K562 (cell line): ENCODE measurements at regions not wholly inside any gene's neighbourhood (a gene's known extent, or its start where the extent isn't known, plus 50 kb on each side); places are given as distances from the start of the nearest gene placed in this dataset.
A peak's percentile ranks its signal among the peaks of the same experiment; 100 is the strongest.

Source experiments
- ARID1B ChIP-seq: fragments of 450-650 bp; IDR thresholded peaks from 2 replicates; pipeline ENCODE4 v1.6.1; 2016; ENCODE audit warnings: antibody characterized with exemption, mild to moderate bottlenecking, inconsistent platforms
- CC2D1A ChIP-seq: fragments of 450-650 bp; IDR thresholded peaks from 2 replicates; pipeline ENCODE4 v1.6.1; 2017; ENCODE audit warnings: mild to moderate bottlenecking
- FOSL1 ChIP-seq: fragments of 200-800 bp; sonication (Bioruptor generic); conservative IDR thresholded peaks from 2 replicates; pipeline ENCODE4 v1.6.1; 2016; ENCODE audit warnings: missing genetic modification characterization, missing compliant biosample characterization
- HNRNPH1 ChIP-seq: fragments of 200-400 bp; formaldehyde crosslinking; optimal IDR thresholded peaks from 2 replicates; pipeline ENCODE3; 2017; ENCODE audit warnings: low read depth, mild to moderate bottlenecking, low read length, moderate library complexity
- MAFF ChIP-seq: IDR thresholded peaks from 2 replicates; pipeline ENCODE4 v1.6.1; 2012; ENCODE audit warnings: low read length, improper control_type of control experiment
- MCM2 ChIP-seq: fragments of 450-650 bp; IDR thresholded peaks from 2 replicates; pipeline ENCODE4 v1.6.1; 2017; ENCODE audit warnings: low read depth, mild to moderate bottlenecking
- MITF ChIP-seq: IDR thresholded peaks from 2 replicates; pipeline ENCODE4 v1.6.1; 2014; ENCODE audit warnings: antibody characterized with exemption
- MXD1 ChIP-seq: fragments of 250-450 bp; sonication (Bioruptor Pico); IDR thresholded peaks from 2 replicates; pipeline ENCODE4 v1.8.0; 2021; ENCODE audit warnings: borderline replicate concordance, mild to moderate bottlenecking, moderate library complexity; ENCODE audit not compliant: poor library complexity, severe bottlenecking
- SOX6 ChIP-seq: fragments of 450-650 bp; IDR thresholded peaks from 2 replicates; pipeline ENCODE4 v1.6.1; 2014; ENCODE audit warnings: mild to moderate bottlenecking
- SREBF1 ChIP-seq: fragments of 150-350 bp; IDR thresholded peaks from 2 replicates; pipeline ENCODE4 v1.6.1; 2014; ENCODE audit warnings: antibody characterized with exemption, low read depth, low read length, borderline replicate concordance
- TCF15 ChIP-seq: fragments of 250-450 bp; sonication (Bioruptor Pico); IDR thresholded peaks from 2 replicates; pipeline ENCODE4 v1.8.0; 2022; ENCODE audit warnings: moderate library complexity, mild to moderate bottlenecking, inconsistent platforms
- ZNF324 ChIP-seq: fragments of 250-450 bp; sonication (Bioruptor Pico); IDR thresholded peaks from 2 replicates; pipeline ENCODE4 v1.4.0; 2020; ENCODE audit warnings: mild to moderate bottlenecking
- TF ChIP-seq, protein P1 (sequence below), 2 experiments: fragments of 450-650 bp; formaldehyde crosslinking in 1 of 2; IDR thresholded peaks; 2 replicates each; pipeline versions ENCODE4 v1.4.0 to v1.6.1; 2014 to 2020; ENCODE audit warnings: mild to moderate bottlenecking in 2 of 2, borderline replicate concordance in 1 of 2, low read depth in 1 of 2
- TF ChIP-seq, protein P2 (sequence below): fragments of 450-650 bp; conservative IDR thresholded peaks from 2 replicates; pipeline ENCODE4 v1.6.1; 2016; ENCODE audit warnings: missing genetic modification characterization, low read depth, mild to moderate bottlenecking, missing compliant biosample characterization, moderate library complexity
- TF ChIP-seq, protein P3 (sequence below): sonication (generic); formaldehyde crosslinking; IDR thresholded peaks from 2 replicates; pipeline ENCODE4 v1.8.0; 2022; ENCODE audit warnings: mild to moderate bottlenecking, missing genetic modification reagents

DNA sequence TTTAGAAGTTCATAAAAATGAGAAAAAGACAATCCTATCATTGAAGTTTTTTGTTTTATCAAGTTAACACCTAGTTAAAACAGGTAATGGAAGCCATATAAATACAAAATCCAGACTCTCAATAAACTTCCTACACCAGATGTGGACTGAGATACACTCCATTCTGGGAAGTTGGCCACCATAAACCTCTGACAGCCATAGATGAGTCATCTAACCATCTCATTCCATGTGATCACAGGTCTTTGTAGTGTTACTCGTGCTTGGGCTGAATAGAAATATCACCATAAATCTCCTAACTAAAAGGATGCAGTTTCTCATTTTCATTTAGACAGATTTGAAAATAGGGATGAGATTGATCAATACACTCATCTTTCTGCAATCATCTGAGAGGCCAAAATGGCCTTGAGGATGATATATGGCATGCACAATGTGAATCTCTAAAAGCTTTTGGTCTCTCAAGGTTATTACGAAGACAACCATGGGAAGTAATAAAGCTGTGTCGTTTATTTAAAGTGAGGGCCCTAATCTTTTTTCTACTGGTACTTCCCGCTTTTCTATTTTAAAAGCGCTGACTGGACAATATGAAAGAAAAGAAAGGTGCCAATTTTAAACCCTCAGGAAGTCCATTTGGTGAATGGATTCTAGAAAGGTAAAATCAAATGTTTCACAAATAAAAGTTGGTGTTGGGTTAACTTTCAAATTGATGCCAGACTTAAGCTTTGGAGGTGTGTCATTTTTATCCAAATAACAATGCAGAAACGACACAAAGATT, 155.5 kb downstream of the POLR2M start (continued):
- no peak for TF ChIP-seq TCF15
- TF ChIP-seq, protein P1, sequence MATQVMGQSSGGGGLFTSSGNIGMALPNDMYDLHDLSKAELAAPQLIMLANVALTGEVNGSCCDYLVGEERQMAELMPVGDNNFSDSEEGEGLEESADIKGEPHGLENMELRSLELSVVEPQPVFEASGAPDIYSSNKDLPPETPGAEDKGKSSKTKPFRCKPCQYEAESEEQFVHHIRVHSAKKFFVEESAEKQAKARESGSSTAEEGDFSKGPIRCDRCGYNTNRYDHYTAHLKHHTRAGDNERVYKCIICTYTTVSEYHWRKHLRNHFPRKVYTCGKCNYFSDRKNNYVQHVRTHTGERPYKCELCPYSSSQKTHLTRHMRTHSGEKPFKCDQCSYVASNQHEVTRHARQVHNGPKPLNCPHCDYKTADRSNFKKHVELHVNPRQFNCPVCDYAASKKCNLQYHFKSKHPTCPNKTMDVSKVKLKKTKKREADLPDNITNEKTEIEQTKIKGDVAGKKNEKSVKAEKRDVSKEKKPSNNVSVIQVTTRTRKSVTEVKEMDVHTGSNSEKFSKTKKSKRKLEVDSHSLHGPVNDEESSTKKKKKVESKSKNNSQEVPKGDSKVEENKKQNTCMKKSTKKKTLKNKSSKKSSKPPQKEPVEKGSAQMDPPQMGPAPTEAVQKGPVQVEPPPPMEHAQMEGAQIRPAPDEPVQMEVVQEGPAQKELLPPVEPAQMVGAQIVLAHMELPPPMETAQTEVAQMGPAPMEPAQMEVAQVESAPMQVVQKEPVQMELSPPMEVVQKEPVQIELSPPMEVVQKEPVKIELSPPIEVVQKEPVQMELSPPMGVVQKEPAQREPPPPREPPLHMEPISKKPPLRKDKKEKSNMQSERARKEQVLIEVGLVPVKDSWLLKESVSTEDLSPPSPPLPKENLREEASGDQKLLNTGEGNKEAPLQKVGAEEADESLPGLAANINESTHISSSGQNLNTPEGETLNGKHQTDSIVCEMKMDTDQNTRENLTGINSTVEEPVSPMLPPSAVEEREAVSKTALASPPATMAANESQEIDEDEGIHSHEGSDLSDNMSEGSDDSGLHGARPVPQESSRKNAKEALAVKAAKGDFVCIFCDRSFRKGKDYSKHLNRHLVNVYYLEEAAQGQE (IDR thresholded peaks at IDR 0.05; ENCODE audit: borderline replicate concordance), result no peak
- TF ChIP-seq, protein P1 (CRISPR knock-in tag; IDR thresholded peaks at IDR 0.05; ENCODE audit: low read depth), result no peak
- TF ChIP-seq, protein P2, sequence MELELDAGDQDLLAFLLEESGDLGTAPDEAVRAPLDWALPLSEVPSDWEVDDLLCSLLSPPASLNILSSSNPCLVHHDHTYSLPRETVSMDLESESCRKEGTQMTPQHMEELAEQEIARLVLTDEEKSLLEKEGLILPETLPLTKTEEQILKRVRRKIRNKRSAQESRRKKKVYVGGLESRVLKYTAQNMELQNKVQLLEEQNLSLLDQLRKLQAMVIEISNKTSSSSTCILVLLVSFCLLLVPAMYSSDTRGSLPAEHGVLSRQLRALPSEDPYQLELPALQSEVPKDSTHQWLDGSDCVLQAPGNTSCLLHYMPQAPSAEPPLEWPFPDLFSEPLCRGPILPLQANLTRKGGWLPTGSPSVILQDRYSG (tag), result no peak
- no peak for TF ChIP-seq SREBF1
- TF ChIP-seq CC2D1A, result no peak
- TF ChIP-seq SOX6, result 0 out of 2 replicates have a peak, but pooled peaks have one; percentile 17
- no peak for TF ChIP-seq MCM2
- TF ChIP-seq ZNF324, result no peak
- TF ChIP-seq, protein P3, sequence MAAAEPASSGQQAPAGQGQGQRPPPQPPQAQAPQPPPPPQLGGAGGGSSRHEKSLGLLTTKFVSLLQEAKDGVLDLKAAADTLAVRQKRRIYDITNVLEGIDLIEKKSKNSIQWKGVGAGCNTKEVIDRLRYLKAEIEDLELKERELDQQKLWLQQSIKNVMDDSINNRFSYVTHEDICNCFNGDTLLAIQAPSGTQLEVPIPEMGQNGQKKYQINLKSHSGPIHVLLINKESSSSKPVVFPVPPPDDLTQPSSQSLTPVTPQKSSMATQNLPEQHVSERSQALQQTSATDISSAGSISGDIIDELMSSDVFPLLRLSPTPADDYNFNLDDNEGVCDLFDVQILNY (CRISPR knock-in tag), result no peak
- TF ChIP-seq MXD1 (CRISPR knock-in tag), result no peak
- no peak for TF ChIP-seq HNRNPH1
- TF ChIP-seq ARID1B, result peak; percentile 39
- TF ChIP-seq MITF, result 0 out of 2 replicates have a peak, but pooled peaks have one; percentile 22
- peak; percentile 70 for TF ChIP-seq MAFF
- peak; percentile 96 for TF ChIP-seq FOSL1
